ENCODE measurements at regions not wholly inside any gene's neighbourhood (a gene's known extent, or its start where the extent isn't known, plus 50 kb on each side); places are given as distances from the start of the nearest gene placed in this dataset.

DNA sequence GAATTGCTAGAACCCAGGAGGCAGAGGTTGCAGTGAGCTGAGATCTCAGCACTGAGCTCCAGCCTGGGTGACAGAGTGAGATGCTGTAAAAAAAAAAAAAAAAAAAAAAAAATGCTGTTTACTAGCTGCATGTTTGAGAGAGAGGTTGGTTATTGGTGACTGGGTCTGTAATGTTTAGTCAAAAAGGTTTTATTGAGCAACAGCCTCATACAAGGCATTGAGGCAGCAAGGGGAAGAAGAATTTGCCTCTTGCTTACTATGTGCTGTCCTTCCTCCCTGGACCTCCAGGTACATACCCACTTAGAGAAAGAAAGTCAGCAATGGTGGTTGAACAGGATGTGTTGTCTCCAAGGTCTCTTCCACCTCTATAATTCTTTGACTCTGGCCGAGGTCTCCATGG lies 140.7 kb upstream of the SPRY4 start:
- TF ChIP-seq TAF1 (IDR thresholded peaks at IDR 0.05; ENCODE audit: borderline replicate concordance, insufficient read depth, low read length) (no peak), POLR2AphosphoS5 (IDR thresholded peaks at IDR 0.05; ENCODE audit: low read depth, low read length) (no peak), FOXP2 (optimal IDR thresholded peaks at IDR 0.05; ENCODE audit: borderline replicate concordance, extremely low read depth, extremely low read length, insufficient read depth) (no peak), REST (IDR thresholded peaks at IDR 0.05; ENCODE audit: insufficient read depth in 1 of 2, low read depth in 2 of 2, low read length in 2 of 2) (no peak), SIN3A (IDR thresholded peaks at IDR 0.05; ENCODE audit: borderline replicate concordance, insufficient read depth, low read length) (no peak)

GRCh38 chr5:142463904-142464303 lies 139.1 kb upstream of the SPRY4 start:
- TF ChIP-seq SIN3A (IDR thresholded peaks at IDR 0.05; ENCODE audit: borderline replicate concordance, insufficient read depth, low read length) (no peak), REST (IDR thresholded peaks at IDR 0.05; ENCODE audit: insufficient read depth in 1 of 2, low read depth in 2 of 2, low read length in 2 of 2) (no peak), FOXP2 (optimal IDR thresholded peaks at IDR 0.05; ENCODE audit: borderline replicate concordance, extremely low read depth, extremely low read length, insufficient read depth) (no peak), TAF1 (IDR thresholded peaks at IDR 0.05; ENCODE audit: borderline replicate concordance, insufficient read depth, low read length) (no peak), POLR2AphosphoS5 (IDR thresholded peaks at IDR 0.05; ENCODE audit: low read depth, low read length) (no peak)

DNA sequence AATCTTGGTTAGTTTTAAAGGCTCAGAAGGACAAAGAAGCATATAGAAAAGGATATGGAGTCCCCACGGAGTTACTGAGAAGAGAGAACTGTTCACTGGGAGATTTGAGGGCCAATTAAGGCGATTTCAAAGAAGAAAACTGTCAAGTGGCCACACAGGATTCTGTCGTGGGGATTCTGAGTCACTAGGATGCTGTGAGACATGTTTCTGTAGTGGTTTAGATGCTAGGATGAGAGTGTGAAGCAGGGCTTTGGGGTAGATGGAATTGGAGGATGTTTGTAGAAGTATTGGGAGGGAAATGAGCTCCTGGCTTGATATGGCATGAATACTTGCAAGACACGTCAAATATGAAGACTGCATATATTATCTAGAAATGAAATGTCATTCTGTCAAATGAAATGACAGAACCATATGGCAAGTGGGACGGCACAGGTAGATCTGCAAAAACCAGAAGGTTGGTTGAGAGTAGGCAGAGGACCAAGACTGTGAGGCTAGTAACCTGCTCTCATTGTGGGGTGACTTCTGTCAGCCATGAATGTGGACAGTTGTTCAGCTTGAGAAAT lies 136.3 kb upstream of the SPRY4 start:
- no peak for TF ChIP-seq TAF1 (IDR thresholded peaks at IDR 0.05; ENCODE audit: borderline replicate concordance, insufficient read depth, low read length)
- TF ChIP-seq POLR2AphosphoS5 (IDR thresholded peaks at IDR 0.05; ENCODE audit: low read depth, low read length) = no peak
- TF ChIP-seq SIN3A (IDR thresholded peaks at IDR 0.05; ENCODE audit: borderline replicate concordance, insufficient read depth, low read length) = no peak
- TF ChIP-seq FOXP2 (optimal IDR thresholded peaks at IDR 0.05; ENCODE audit: borderline replicate concordance, extremely low read depth, extremely low read length, insufficient read depth) = no peak
- no peak for TF ChIP-seq REST (IDR thresholded peaks at IDR 0.05; ENCODE audit: insufficient read depth in 1 of 2, low read depth in 2 of 2, low read length in 2 of 2)

DNA sequence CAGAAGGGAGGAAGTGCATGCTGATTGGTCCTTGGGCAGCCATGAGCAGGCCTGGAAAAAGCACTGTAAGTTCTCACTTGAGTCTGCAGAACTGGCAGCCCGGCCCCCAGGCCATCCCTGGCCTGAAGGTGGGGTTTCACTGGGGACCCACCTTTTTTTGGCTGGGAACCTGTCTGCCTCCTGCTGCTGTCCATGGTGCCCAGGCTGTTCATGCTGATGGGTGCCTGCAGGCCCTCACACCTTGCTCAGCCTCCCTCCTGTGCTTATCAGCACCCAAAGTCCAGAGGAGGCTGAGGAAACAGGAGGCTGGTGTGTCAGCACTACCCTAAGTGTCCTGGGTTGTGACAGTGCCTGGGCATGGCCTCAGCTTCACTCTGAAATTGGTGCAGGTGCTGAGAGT lies 134.4 kb upstream of the SPRY4 start:
- TF ChIP-seq FOXP2 (optimal IDR thresholded peaks at IDR 0.05; ENCODE audit: borderline replicate concordance, extremely low read depth, extremely low read length, insufficient read depth) (no peak), POLR2AphosphoS5 (IDR thresholded peaks at IDR 0.05; ENCODE audit: low read depth, low read length) (no peak), SIN3A (IDR thresholded peaks at IDR 0.05; ENCODE audit: borderline replicate concordance, insufficient read depth, low read length) (no peak), TAF1 (IDR thresholded peaks at IDR 0.05; ENCODE audit: borderline replicate concordance, insufficient read depth, low read length) (no peak), REST (IDR thresholded peaks at IDR 0.05; ENCODE audit: insufficient read depth in 1 of 2, low read depth in 2 of 2, low read length in 2 of 2) (peak; percentile 69 to 81)

- TF ChIP-seq FOXP2 (optimal IDR thresholded peaks at IDR 0.05; ENCODE audit: borderline replicate concordance, extremely low read depth, extremely low read length, insufficient read depth) (no peak), TAF1 (IDR thresholded peaks at IDR 0.05; ENCODE audit: borderline replicate concordance, insufficient read depth, low read length) (no peak), REST (IDR thresholded peaks at IDR 0.05; ENCODE audit: insufficient read depth in 1 of 2, low read depth in 2 of 2, low read length in 2 of 2) (no peak), SIN3A (IDR thresholded peaks at IDR 0.05; ENCODE audit: borderline replicate concordance, insufficient read depth, low read length) (no peak), POLR2AphosphoS5 (IDR thresholded peaks at IDR 0.05; ENCODE audit: low read depth, low read length) (no peak)
Measured at GRCh38 chr5:142455856-142456255, 131.0 kb upstream of the SPRY4 start.

All from PFSK-1 (cell line).